ENCODE measurements at regions not wholly inside any gene's neighbourhood (a gene's known extent, or its start where the extent isn't known, plus 50 kb on each side); places are given as distances from the start of the nearest gene placed in this dataset.

- DNase-seq (ENCODE audit: low read depth) = no peak
- TF ChIP-seq, protein P1, sequence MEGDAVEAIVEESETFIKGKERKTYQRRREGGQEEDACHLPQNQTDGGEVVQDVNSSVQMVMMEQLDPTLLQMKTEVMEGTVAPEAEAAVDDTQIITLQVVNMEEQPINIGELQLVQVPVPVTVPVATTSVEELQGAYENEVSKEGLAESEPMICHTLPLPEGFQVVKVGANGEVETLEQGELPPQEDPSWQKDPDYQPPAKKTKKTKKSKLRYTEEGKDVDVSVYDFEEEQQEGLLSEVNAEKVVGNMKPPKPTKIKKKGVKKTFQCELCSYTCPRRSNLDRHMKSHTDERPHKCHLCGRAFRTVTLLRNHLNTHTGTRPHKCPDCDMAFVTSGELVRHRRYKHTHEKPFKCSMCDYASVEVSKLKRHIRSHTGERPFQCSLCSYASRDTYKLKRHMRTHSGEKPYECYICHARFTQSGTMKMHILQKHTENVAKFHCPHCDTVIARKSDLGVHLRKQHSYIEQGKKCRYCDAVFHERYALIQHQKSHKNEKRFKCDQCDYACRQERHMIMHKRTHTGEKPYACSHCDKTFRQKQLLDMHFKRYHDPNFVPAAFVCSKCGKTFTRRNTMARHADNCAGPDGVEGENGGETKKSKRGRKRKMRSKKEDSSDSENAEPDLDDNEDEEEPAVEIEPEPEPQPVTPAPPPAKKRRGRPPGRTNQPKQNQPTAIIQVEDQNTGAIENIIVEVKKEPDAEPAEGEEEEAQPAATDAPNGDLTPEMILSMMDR (IDR thresholded peaks at IDR 0.05; ENCODE audit: low read depth, low read length, missing control alignments) = no peak
- H3K4me3 ChIP-seq (ENCODE audit: low read depth, low read length) = no peak overlapping the region
- in situ Hi-C loops (cut with HindIII; ENCODE audit: low sequenced_read_pairs) = no loop called here
Measured at GRCh38 chr5:44626846-44627245, 181.9 kb upstream of the MRPS30 start.

DNA sequence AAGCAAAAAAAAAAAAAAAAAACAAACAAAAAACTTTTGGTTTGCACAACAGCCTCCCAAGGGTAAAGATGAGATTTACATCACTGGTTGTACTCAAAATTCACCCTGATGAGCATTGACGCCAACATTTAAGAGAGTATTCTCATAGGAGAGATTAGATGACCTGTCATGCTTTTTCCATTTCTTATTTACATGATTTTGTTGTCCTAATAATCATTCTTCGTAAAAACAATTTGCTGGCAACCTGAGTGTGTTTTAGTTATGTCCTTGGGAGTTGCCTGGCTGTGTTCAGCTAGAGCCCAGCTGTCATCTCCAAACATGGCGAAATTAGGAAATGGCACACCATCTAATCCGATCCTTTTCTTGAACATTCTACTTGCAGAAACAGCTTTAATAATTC, 186.4 kb upstream of the MRPS30 start:
- TF ChIP-seq, protein P1 (IDR thresholded peaks at IDR 0.05; ENCODE audit: low read depth, low read length, missing control alignments) = no peak
- no peak overlapping the region for H3K4me3 ChIP-seq (ENCODE audit: low read depth, low read length)
- no peak for DNase-seq (ENCODE audit: low read depth)
- in situ Hi-C loops (cut with HindIII; ENCODE audit: low sequenced_read_pairs) = no loop called here

GRCh38 chr5:44619875-44620610, 188.7 kb upstream of the MRPS30 start:
- DNase-seq (ENCODE audit: low read depth) = no peak
- TF ChIP-seq, protein P1 (IDR thresholded peaks at IDR 0.05; ENCODE audit: low read depth, low read length, missing control alignments) = no peak
- H3K4me3 ChIP-seq (ENCODE audit: low read depth, low read length) = no peak overlapping the region
- in situ Hi-C loops (cut with HindIII; ENCODE audit: low sequenced_read_pairs) = no loop called here

DNA sequence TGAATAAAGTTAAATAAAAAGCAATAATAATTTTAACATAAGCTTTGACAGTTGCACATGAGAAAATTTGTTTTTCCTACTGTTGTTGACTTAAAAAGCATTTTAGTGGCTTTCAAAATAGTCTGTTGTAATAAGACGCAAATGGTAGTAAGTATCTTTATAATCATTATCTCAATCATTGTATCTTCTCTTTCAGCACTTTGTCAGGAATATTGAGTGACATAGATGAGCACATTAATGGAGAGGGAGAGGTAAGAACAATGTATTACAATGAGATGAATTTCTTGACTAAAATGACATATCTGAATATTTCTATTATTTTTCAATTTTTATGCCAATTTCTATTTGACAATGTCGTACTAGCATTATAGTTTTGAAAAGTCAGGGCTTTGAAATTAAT, 193.9 kb upstream of the MRPS30 start:
- no peak for DNase-seq (ENCODE audit: low read depth)
- in situ Hi-C loops (cut with HindIII; ENCODE audit: low sequenced_read_pairs) = no loop called here
- TF ChIP-seq, protein P1 (IDR thresholded peaks at IDR 0.05; ENCODE audit: low read depth, low read length, missing control alignments) = no peak
- no peak overlapping the region for H3K4me3 ChIP-seq (ENCODE audit: low read depth, low read length)

DNA sequence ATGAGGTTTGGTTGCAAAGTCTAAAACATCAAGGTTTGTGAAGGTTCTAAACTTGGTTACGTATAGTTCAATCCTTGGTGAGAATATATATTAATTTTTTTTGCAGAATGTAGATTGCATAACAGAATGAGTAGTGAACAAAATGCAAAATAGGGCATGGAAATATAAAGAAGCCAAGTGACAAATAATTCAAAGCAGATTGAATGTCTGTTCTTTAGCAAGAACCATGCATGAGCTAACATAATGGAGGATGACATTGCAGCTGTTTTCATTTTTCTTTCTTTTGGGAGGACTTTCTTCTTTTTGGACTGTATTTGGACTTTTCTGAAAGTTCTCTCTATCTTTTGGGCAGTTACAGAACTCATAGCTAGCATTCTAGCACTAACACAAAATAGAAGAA, 194.8 kb upstream of the MRPS30 start:
- TF ChIP-seq, protein P1 (IDR thresholded peaks at IDR 0.05; ENCODE audit: low read depth, low read length, missing control alignments) = no peak
- in situ Hi-C loops (cut with HindIII; ENCODE audit: low sequenced_read_pairs) = no loop called here
- no peak for DNase-seq (ENCODE audit: low read depth)
- no peak overlapping the region for H3K4me3 ChIP-seq (ENCODE audit: low read depth, low read length)

GRCh38 chr5:44605926-44606325, 202.8 kb upstream of the MRPS30 start:
- in situ Hi-C loops (cut with HindIII; ENCODE audit: low sequenced_read_pairs) = no loop called here
- TF ChIP-seq, protein P1 (IDR thresholded peaks at IDR 0.05; ENCODE audit: low read depth, low read length, missing control alignments) = no peak
- no peak overlapping the region for H3K4me3 ChIP-seq (ENCODE audit: low read depth, low read length)
- DNase-seq (ENCODE audit: low read depth) = no peak
